ENCODE measurements at regions not wholly inside any gene's neighbourhood (a gene's known extent, or its start where the extent isn't known, plus 50 kb on each side); places are given as distances from the start of the nearest gene placed in this dataset.
A peak's percentile ranks its signal among the peaks of the same experiment; 100 is the strongest.

DNA sequence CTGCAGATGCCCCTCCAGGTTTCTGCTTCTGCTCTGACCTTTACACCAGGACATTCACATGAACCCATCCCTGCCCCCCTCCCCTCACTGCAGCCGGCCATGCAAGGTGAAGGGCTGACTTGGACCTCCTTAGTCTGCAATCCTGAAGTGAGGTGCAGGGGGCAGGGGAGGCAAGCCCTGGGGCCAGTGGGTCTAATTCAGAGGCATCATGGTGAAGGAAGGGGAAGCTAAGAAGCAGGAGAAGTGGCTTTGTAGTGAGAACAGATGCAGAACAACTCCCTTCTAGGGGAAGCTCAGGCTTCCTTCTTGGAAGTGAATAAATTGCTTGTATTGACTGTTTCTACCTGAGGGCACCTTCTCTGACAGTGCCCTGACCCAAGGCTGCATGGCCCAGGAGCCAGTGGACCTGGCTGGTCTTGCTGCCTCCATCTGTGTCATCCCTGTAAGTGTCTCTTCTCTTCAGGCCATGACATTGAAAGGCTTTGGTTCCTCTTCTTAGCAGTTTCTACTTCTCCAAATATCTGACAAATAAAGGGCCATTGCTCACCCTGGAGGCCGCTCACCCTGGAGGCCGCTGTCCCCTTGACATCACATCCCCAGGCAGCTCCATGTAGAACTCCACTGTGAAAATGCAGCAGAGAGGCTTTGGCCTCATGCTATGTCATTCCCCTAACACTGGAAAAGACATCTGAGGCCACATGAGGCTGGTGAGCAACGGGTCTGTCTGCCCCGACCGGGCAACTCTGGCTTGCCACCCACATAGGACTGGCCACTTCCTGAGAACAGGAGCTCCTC is 55.3 kb downstream of the GADD45G start:
- Mint-ChIP-seq H3K4me1 (peaks cover 78% of the 10 kb centered on the region), H3K9me3 (no peaks in the 10 kb centered on the region), H3K4me3 (no peak overlapping the region), H3K27me3 (ENCODE audit: low read depth, poor library complexity) (peaks cover 3% of the 10 kb centered on the region), H3K27ac (no peak overlapping the region), H3K36me3 (ENCODE audit: low read depth) (no peaks in the 10 kb centered on the region)
- DNase-seq: no peak
- TF ChIP-seq CTCF (IDR thresholded peaks at IDR 0.05): no peak

GRCh38 chr9:89661391-89661949 is 56.7 kb downstream of the GADD45G start:
- Mint-ChIP-seq H3K4me3 (peak overlapping the region; percentile 67), H3K27ac (peak overlapping the region; percentile 72), H3K4me1 (peaks cover 74% of the 10 kb centered on the region), H3K27me3 (ENCODE audit: low read depth, poor library complexity) (peaks cover 7% of the 10 kb centered on the region), H3K9me3 (no peaks in the 10 kb centered on the region), H3K36me3 (ENCODE audit: low read depth) (no peaks in the 10 kb centered on the region)
- no peak for DNase-seq
- no peak for TF ChIP-seq CTCF (IDR thresholded peaks at IDR 0.05)

DNA sequence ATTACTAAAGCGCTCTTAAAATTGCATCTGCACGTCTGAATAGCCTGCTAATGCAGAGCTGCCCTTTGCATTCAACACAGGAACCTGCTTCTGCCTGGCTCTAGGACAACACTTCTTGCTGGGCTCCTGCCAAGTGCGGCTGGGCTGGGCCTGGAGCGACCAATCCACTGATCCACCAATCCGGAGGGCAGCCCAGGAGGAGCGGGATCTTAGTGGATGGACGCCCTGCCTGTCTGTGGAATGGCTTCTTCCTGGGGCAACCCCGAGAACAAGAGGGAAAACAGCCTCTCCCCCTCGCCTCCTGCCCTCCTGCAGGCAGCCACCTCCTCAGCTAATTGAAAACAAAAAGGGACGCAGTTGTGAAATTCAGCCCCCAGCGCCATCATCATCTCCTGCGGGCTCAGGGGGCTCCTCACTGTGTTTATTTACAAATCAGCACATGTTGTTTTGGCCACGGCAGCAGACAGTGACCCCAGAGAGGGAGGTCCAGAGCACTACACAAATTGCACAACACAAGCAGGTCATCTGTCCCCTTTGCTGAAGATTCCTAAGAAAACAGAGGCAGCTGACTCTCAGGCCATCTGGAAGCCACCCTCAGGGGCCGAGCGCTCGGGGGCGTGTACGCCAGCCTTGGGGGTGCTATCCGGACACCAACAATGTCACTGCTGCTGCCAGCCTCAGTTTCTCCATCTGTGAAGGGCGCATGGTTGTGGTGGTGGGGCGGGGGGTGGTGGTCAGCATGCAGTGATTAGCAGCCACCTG is 57.3 kb downstream of the GADD45G start:
- Mint-ChIP-seq H3K27me3 (ENCODE audit: low read depth, poor library complexity) (peaks cover 7% of the 10 kb centered on the region), H3K4me3 (peak overlapping the region; percentile 67), H3K9me3 (no peaks in the 10 kb centered on the region), H3K36me3 (ENCODE audit: low read depth) (no peaks in the 10 kb centered on the region), H3K4me1 (peaks cover 67% of the 10 kb centered on the region), H3K27ac (peak overlapping the region; percentile 96)
- peak; percentile 91 for DNase-seq
- no peak for TF ChIP-seq CTCF (IDR thresholded peaks at IDR 0.05)

DNA sequence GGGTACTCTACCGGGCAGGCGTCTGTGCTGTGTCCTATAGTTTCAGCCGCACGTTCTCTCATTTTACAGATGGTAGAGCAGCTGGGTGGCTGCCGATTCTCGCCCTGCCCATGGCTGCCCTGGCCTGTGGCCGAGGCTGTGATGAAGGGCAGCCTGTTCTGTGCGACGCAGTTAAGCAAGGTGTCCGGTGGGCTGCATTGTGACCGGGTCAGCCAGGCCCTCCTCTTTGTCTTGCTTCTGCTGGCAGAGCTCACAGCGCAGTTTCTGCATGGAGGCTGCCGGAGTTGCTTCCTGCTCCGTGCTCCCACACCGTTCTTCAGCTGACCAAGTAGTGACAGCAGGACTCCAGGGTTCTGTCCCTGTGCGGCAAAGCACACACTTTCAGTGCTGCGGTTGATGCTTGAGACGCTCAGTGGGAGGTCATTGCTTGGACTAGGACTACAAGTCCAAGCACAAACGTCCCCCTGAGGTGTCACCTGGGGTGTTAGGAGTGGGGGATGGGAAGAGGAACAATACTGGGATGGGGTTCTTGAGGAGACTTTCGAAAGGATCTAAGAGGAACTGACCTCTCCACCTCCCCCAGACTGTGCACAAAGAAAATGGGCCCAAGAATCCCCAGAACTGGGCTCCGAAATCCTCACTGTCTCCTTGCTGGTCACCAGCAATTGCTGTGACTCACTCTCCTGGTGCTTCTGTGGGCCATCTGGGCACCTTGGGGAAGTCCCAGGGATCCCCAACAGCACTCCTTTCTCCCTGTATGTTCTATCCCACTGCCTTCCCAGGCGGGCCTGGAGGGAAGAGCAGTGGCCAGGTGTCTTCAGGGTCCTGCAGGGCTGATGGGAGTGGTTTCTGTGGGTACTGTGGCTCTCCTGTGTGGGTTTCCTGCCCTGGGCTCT is 58.2 kb downstream of the GADD45G start:
- no peak for TF ChIP-seq CTCF (IDR thresholded peaks at IDR 0.05)
- no peak overlapping the region for H3K4me3 Mint-ChIP-seq
- DNase-seq: no peak
- H3K9me3 Mint-ChIP-seq: no peaks in the 10 kb centered on the region
- H3K4me1 Mint-ChIP-seq: peaks cover 65% of the 10 kb centered on the region
- no peaks in the 10 kb centered on the region for H3K36me3 Mint-ChIP-seq (ENCODE audit: low read depth)
- H3K27ac Mint-ChIP-seq: no peak overlapping the region
- peaks cover 5% of the 10 kb centered on the region for H3K27me3 Mint-ChIP-seq (ENCODE audit: low read depth, poor library complexity)

GRCh38 chr9:89663614-89663970 is 58.8 kb downstream of the GADD45G start:
- H3K4me3 Mint-ChIP-seq: no peak overlapping the region
- H3K27ac Mint-ChIP-seq: no peak overlapping the region
- peaks cover 3% of the 10 kb centered on the region for H3K27me3 Mint-ChIP-seq (ENCODE audit: low read depth, poor library complexity)
- H3K4me1 Mint-ChIP-seq: peaks cover 65% of the 10 kb centered on the region
- no peaks in the 10 kb centered on the region for H3K9me3 Mint-ChIP-seq
- H3K36me3 Mint-ChIP-seq (ENCODE audit: low read depth): no peaks in the 10 kb centered on the region
- DNase-seq: no peak
- no peak for TF ChIP-seq CTCF (IDR thresholded peaks at IDR 0.05)
